Mesodermal cell (in vitro differentiated cells): ENCODE measurements at regions not wholly inside any gene's neighbourhood (a gene's known extent, or its start where the extent isn't known, plus 50 kb on each side); places are given as distances from the start of the nearest gene placed in this dataset.

Experiments used
- H3K27ac ChIP-seq: 2 replicates; pipeline ENCODE4 v1.7.0; 2013; ENCODE audit warnings: mild to moderate bottlenecking, low read depth, low read length, moderate library complexity; ENCODE audit not compliant: severe bottlenecking
- H3K36me3 ChIP-seq: 2 replicates; pipeline ENCODE4 v1.7.1; 2013; ENCODE audit warnings: mild to moderate bottlenecking, low read length, moderate library complexity; ENCODE audit not compliant: control insufficient read depth, insufficient read depth
- H3K4me1 ChIP-seq: one replicate; pipeline ENCODE4 v1.7.1; 2013; ENCODE audit warnings: mild to moderate bottlenecking, low read length; ENCODE audit not compliant: insufficient read depth, control insufficient read depth, poor library complexity, severe bottlenecking
- H3K4me3 ChIP-seq: 2 replicates; pipeline ENCODE4 v1.7.0; 2013; ENCODE audit warnings: low read length, control low read depth, mild to moderate bottlenecking; ENCODE audit not compliant: insufficient read depth, poor library complexity, severe bottlenecking; ENCODE audit errors: extremely low read depth
- H3K9me3 ChIP-seq: 2 replicates; pipeline ENCODE4 v1.7.1; 2013; ENCODE audit warnings: mild to moderate bottlenecking, low read length, moderate library complexity; ENCODE audit not compliant: control insufficient read depth
- WGBS, 2 experiments: methylation state at CpG; one replicate each; pipeline ENCODE4 v1.1.5; 2013; ENCODE audit warnings: missing lambda C conversion rate in 2 of 2; ENCODE audit not compliant: insufficient coverage in 2 of 2; 5-methylcytosine and 5-hydroxymethylcytosine counted together

- peak overlapping the region; percentile 30 for H3K27ac ChIP-seq
- no peak overlapping the region for H3K4me3 ChIP-seq
- H3K36me3 ChIP-seq, result no peaks in the 10 kb centered on the region
- H3K4me1 ChIP-seq, result no peaks in the 10 kb centered on the region
- no peaks in the 10 kb centered on the region for H3K9me3 ChIP-seq
Measured at GRCh38 chr3:27939521-27939920, 217.4 kb upstream of the EOMES start.

- peak overlapping the region; percentile 75 for H3K27ac ChIP-seq
- H3K9me3 ChIP-seq, result no peaks in the 10 kb centered on the region
- no peaks in the 10 kb centered on the region for H3K4me1 ChIP-seq
- H3K36me3 ChIP-seq, result no peaks in the 10 kb centered on the region
- H3K4me3 ChIP-seq, result no peak overlapping the region
- WGBS, 2 experiments, result 31 to 35% methylated on average over 4 to 5 of the region's 5 CpGs
Measured at GRCh38 chr3:27939940-27940339, 217.8 kb upstream of the EOMES start.

GRCh38 chr3:27943106-27943505, 221.0 kb upstream of the EOMES start:
- Histone ChIP-seq H3K9me3 (no peaks in the 10 kb centered on the region), H3K36me3 (no peaks in the 10 kb centered on the region), H3K4me1 (no peaks in the 10 kb centered on the region), H3K4me3 (no peak overlapping the region), H3K27ac (no peak overlapping the region)
- no CpG with 5 or more reads among the region's 3 CpGs for WGBS, 2 experiments

GRCh38 chr3:27945229-27945628, 223.1 kb upstream of the EOMES start:
- no peaks in the 10 kb centered on the region for H3K4me1 ChIP-seq
- no peaks in the 10 kb centered on the region for H3K36me3 ChIP-seq
- WGBS, 2 experiments, result 80% methylated on average over 2 of the region's 4 CpGs
- H3K4me3 ChIP-seq, result no peak overlapping the region
- H3K27ac ChIP-seq, result no peak overlapping the region
- H3K9me3 ChIP-seq, result no peaks in the 10 kb centered on the region

- Histone ChIP-seq H3K4me3 (no peak overlapping the region), H3K9me3 (no peaks in the 10 kb centered on the region), H3K36me3 (no peaks in the 10 kb centered on the region), H3K4me1 (peaks cover 4% of the 10 kb centered on the region), H3K27ac (no peak overlapping the region)
- WGBS, 2 experiments, result no CpG with 5 or more reads among the region's 2 CpGs
Measured at GRCh38 chr3:27960133-27960532, 238.0 kb upstream of the EOMES start.

GRCh38 chr3:27963519-27963918, 241.4 kb upstream of the EOMES start:
- Histone ChIP-seq H3K9me3 (no peaks in the 10 kb centered on the region), H3K4me3 (no peak overlapping the region), H3K36me3 (no peaks in the 10 kb centered on the region), H3K27ac (no peak overlapping the region), H3K4me1 (peaks cover 4% of the 10 kb centered on the region)
- WGBS, 2 experiments, result 88% methylated on average over 3 of the region's 3 CpGs; no CpG with 5 or more reads in 1 of the 2 experiments

- Histone ChIP-seq H3K9me3 (no peaks in the 10 kb centered on the region), H3K27ac (no peak overlapping the region), H3K4me1 (no peaks in the 10 kb centered on the region), H3K36me3 (no peaks in the 10 kb centered on the region), H3K4me3 (no peak overlapping the region)
- 58 to 100% methylated on average over 1 to 3 of the region's 5 CpGs for WGBS, 2 experiments
Measured at GRCh38 chr3:27971600-27971999, 249.5 kb upstream of the EOMES start.

- H3K4me1 ChIP-seq, result no peaks in the 10 kb centered on the region
- H3K4me3 ChIP-seq, result no peak overlapping the region
- no peak overlapping the region for H3K27ac ChIP-seq
- no peaks in the 10 kb centered on the region for H3K9me3 ChIP-seq
- H3K36me3 ChIP-seq, result no peaks in the 10 kb centered on the region
- no CpG with 5 or more reads among the region's 2 CpGs for WGBS, 2 experiments
Measured at GRCh38 chr3:27976933-27977332, 254.8 kb upstream of the EOMES start.

GRCh38 chr3:27978440-27978839, 256.3 kb upstream of the EOMES start:
- Histone ChIP-seq H3K36me3 (no peaks in the 10 kb centered on the region), H3K4me3 (no peak overlapping the region), H3K4me1 (no peaks in the 10 kb centered on the region), H3K27ac (no peak overlapping the region), H3K9me3 (no peaks in the 10 kb centered on the region)
- 67% methylated on average over 1 of the region's 3 CpGs; no CpG with 5 or more reads in 1 of the 2 experiments for WGBS, 2 experiments

- no peak overlapping the region for H3K27ac ChIP-seq
- no peaks in the 10 kb centered on the region for H3K36me3 ChIP-seq
- no peaks in the 10 kb centered on the region for H3K9me3 ChIP-seq
- 86 to 100% methylated on average over 1 of the region's 4 CpGs for WGBS, 2 experiments
- H3K4me1 ChIP-seq, result no peaks in the 10 kb centered on the region
- no peak overlapping the region for H3K4me3 ChIP-seq
Measured at GRCh38 chr3:27985369-27986035, 255.9 kb upstream of the CMC1 start.

GRCh38 chr3:27986234-27986879, 255.1 kb upstream of the CMC1 start:
- 80 to 82% methylated on average over 4 to 6 of the region's 6 CpGs for WGBS, 2 experiments
- no peak overlapping the region for H3K4me3 ChIP-seq
- no peaks in the 10 kb centered on the region for H3K36me3 ChIP-seq
- H3K27ac ChIP-seq, result no peak overlapping the region
- H3K4me1 ChIP-seq, result no peaks in the 10 kb centered on the region
- H3K9me3 ChIP-seq, result no peaks in the 10 kb centered on the region
